ENCODE measurements at regions not wholly inside any gene's neighbourhood (a gene's known extent, or its start where the extent isn't known, plus 50 kb on each side); places are given as distances from the start of the nearest gene placed in this dataset.

GRCh38 chr14:86015941-86016340 is 486.0 kb downstream of the FLRT2 start:
- no peak for DNase-seq

GRCh38 chr14:86015511-86015910 is 485.6 kb downstream of the FLRT2 start:
- no peak for DNase-seq

GRCh38 chr14:86013641-86014040 is 483.7 kb downstream of the FLRT2 start:
- DNase-seq, result no peak

GRCh38 chr14:86012461-86012860 is 482.5 kb downstream of the FLRT2 start:
- DNase-seq, result no peak

GRCh38 chr14:86003998-86004397 is 474.1 kb downstream of the FLRT2 start:
- no peak for DNase-seq

GRCh38 chr14:85996551-85996950 is 466.6 kb downstream of the FLRT2 start:
- DNase-seq, result no peak

- no peak for DNase-seq
Measured at GRCh38 chr14:85991156-85991555, 461.2 kb downstream of the FLRT2 start.

- no peak for DNase-seq
Measured at GRCh38 chr14:85987907-85988306, 458.0 kb downstream of the FLRT2 start.

- no peak for DNase-seq
Measured at GRCh38 chr14:85987292-85987691, 457.3 kb downstream of the FLRT2 start.

- no peak for DNase-seq
Measured at GRCh38 chr14:85978582-85979250, 448.8 kb downstream of the FLRT2 start.

- no peak for DNase-seq
Measured at GRCh38 chr14:85974602-85975001, 444.7 kb downstream of the FLRT2 start.

GRCh38 chr14:85963486-85963885 is 433.5 kb downstream of the FLRT2 start:
- DNase-seq, result no peak

- no peak for DNase-seq
Measured at GRCh38 chr14:85960756-85961155, 430.8 kb downstream of the FLRT2 start.

- DNase-seq, result no peak
Measured at GRCh38 chr14:85959063-85959462, 429.1 kb downstream of the FLRT2 start.

GRCh38 chr14:85958069-85958468 is 428.1 kb downstream of the FLRT2 start:
- no peak for DNase-seq

- no peak for DNase-seq
Measured at GRCh38 chr14:85953265-85953664, 423.3 kb downstream of the FLRT2 start.

- DNase-seq, result no peak
Measured at GRCh38 chr14:85948153-85948552, 418.2 kb downstream of the FLRT2 start.

- DNase-seq, result no peak
Measured at GRCh38 chr14:85947461-85948139, 417.7 kb downstream of the FLRT2 start.

- no peak for DNase-seq
Measured at GRCh38 chr14:85943192-85943591, 413.2 kb downstream of the FLRT2 start.

- peak; percentile 37 for DNase-seq
Measured at GRCh38 chr14:85934886-85935254, 404.9 kb downstream of the FLRT2 start.

- peak; percentile 89 for DNase-seq
Measured at GRCh38 chr14:85934123-85934885, 404.4 kb downstream of the FLRT2 start.

GRCh38 chr14:85921241-85921640 is 391.3 kb downstream of the FLRT2 start:
- no peak for DNase-seq

- DNase-seq, result no peak
Measured at GRCh38 chr14:85917716-85918115, 387.8 kb downstream of the FLRT2 start.

- DNase-seq, result no peak
Measured at GRCh38 chr14:85915711-85916110, 385.8 kb downstream of the FLRT2 start.

Measured in CD4-positive, alpha-beta T cell treated with Interleukin-12 subunit alpha and Interleukin-12 subunit beta, for 1 hour (primary cell).